WERI-Rb-1 (cell line): ENCODE measurements at regions not wholly inside any gene's neighbourhood (a gene's known extent, or its start where the extent isn't known, plus 50 kb on each side); places are given as distances from the start of the nearest gene placed in this dataset.
"Not testable (repeated sequence)": the region's sequence is repeated elsewhere in the genome, so short reads cannot be mapped to it uniquely, and the experiment has no call there.

Source experiments
- DNase-seq: peaks from one replicate; pipeline ENCODE4 v3.0.0-alpha.2; 2020
- H3K27ac ChIP-seq: fragments of 250-450 bp; sonication (Bioruptor Pico); 2 replicates; pipeline ENCODE4 v1.5.1; 2020; ENCODE audit warnings: mild to moderate bottlenecking, moderate library complexity
- H3K27me3 ChIP-seq: fragments of 250-450 bp; sonication (Bioruptor Pico); 2 replicates; pipeline ENCODE4 v1.5.1; 2021; ENCODE audit warnings: mild to moderate bottlenecking, low read depth, moderate library complexity; ENCODE audit not compliant: insufficient read depth, severe bottlenecking
- H3K36me3 ChIP-seq: fragments of 250-450 bp; sonication (Bioruptor Pico); 2 replicates; pipeline ENCODE4 v1.5.1; 2020; ENCODE audit warnings: mild to moderate bottlenecking, moderate library complexity
- H3K4me3 ChIP-seq: 2 replicates; pipeline ENCODE4 v1.5.1; 2011; ENCODE audit warnings: low read depth, mild to moderate bottlenecking, control low read depth, low read length
- H3K9me3 ChIP-seq: fragments of 250-450 bp; sonication (Bioruptor Pico); 2 replicates; pipeline ENCODE4 v1.5.1; 2021; ENCODE audit warnings: mild to moderate bottlenecking, moderate library complexity; ENCODE audit not compliant: severe bottlenecking
- TF ChIP-seq, protein P1 (sequence below): IDR thresholded peaks from 2 replicates; pipeline ENCODE4 v1.5.1; 2011; ENCODE audit warnings: low read depth, mild to moderate bottlenecking, control low read depth, inconsistent platforms, low read length

DNA sequence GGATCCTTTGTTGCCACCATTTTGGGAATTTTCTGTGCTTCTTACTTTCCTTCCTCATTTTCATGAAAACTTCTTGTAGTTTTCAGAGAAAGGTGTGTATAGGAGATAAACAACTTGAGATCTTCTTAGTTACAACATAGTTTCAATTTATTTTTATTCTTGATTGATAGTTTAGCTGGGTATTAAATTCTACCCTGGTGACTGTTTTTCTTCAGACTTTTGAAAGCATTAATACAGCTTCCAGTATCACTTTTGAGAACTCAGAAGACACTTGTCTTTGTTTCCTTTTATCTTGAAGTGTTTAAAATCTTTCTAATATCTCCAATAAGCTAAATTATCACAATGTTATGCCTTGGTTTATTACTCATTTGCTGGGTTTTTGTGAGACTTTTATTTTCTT, 167.5 kb upstream of the DPP10 start:
- no peaks in the 10 kb centered on the region for H3K27me3 ChIP-seq
- DNase-seq, result no peak
- peaks cover 2% of the 10 kb centered on the region for H3K9me3 ChIP-seq
- TF ChIP-seq, protein P1, sequence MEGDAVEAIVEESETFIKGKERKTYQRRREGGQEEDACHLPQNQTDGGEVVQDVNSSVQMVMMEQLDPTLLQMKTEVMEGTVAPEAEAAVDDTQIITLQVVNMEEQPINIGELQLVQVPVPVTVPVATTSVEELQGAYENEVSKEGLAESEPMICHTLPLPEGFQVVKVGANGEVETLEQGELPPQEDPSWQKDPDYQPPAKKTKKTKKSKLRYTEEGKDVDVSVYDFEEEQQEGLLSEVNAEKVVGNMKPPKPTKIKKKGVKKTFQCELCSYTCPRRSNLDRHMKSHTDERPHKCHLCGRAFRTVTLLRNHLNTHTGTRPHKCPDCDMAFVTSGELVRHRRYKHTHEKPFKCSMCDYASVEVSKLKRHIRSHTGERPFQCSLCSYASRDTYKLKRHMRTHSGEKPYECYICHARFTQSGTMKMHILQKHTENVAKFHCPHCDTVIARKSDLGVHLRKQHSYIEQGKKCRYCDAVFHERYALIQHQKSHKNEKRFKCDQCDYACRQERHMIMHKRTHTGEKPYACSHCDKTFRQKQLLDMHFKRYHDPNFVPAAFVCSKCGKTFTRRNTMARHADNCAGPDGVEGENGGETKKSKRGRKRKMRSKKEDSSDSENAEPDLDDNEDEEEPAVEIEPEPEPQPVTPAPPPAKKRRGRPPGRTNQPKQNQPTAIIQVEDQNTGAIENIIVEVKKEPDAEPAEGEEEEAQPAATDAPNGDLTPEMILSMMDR, result no peak
- H3K4me3 ChIP-seq, result no peak overlapping the region
- H3K36me3 ChIP-seq, result no peaks in the 10 kb centered on the region
- no peak overlapping the region for H3K27ac ChIP-seq

DNA sequence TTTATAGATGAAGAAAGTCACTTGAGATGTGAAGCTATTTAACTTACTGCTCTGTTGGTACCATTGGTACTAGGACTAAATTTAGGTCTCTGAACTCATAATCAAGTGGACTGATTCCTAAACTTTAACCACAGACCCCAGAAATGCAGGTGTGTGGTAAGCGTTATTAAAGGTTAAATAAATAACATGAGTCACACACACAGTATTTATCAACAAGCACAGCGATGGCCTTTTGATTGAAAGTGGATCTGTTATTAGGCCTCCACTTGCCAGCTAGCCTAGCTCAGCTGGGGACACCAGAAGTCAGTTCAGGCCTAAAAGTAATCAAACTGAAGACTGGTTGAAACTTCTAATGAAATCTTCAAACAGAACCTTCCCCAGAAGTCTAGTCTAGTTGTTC, 161.3 kb upstream of the DPP10 start:
- no peaks in the 10 kb centered on the region for H3K27me3 ChIP-seq
- no peak for DNase-seq
- H3K4me3 ChIP-seq, result no peak overlapping the region
- TF ChIP-seq, protein P1, result no peak
- no peaks in the 10 kb centered on the region for H3K36me3 ChIP-seq
- no peak overlapping the region for H3K27ac ChIP-seq
- H3K9me3 ChIP-seq, result no peaks in the 10 kb centered on the region

DNA sequence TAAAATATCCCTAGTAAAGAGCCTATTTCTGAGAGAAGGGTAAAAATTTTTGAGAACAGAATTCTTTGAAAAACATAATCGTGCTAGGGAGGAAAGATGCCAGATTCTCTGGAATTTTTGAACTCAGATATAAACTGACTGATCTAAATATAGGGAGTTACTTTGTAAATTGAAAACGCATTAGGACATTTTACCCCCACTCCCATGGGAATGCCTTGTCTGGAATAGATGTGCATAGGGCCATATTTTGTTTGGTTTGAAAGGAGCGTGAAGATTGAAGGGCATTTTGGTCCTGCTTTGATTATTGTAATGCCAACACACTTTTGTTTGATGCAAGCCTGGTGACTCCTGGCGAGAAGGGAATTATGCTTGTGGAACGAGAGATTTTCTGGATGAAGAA, 158.7 kb upstream of the DPP10 start:
- Histone ChIP-seq H3K4me3 (no peak overlapping the region), H3K9me3 (no peaks in the 10 kb centered on the region), H3K36me3 (no peaks in the 10 kb centered on the region), H3K27me3 (no peaks in the 10 kb centered on the region), H3K27ac (no peak overlapping the region)
- DNase-seq, result no peak
- TF ChIP-seq, protein P1, result no peak

DNA sequence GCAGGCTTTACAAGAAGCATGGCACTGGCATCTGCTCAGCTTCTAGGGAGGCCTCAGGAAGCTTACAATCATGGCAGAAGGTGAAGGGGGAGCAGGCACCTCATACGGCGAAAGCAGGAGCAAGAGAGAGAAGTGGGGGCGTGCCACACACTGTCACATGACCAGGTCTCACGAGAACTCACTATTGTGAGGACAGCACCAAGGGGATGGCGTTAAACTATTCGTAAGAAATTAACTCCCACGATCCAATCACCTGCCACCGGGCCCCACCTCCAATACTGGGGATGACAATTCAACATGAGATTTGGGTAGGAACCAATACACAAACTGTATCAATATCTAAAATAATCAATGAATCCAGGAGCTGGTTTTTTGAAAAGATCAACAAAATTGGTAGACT, 156.0 kb upstream of the DPP10 start:
- no peaks in the 10 kb centered on the region for H3K9me3 ChIP-seq
- no peak overlapping the region for H3K4me3 ChIP-seq
- DNase-seq, result no peak
- no peaks in the 10 kb centered on the region for H3K36me3 ChIP-seq
- no peak overlapping the region for H3K27ac ChIP-seq
- TF ChIP-seq, protein P1, result no peak
- no peaks in the 10 kb centered on the region for H3K27me3 ChIP-seq

DNA sequence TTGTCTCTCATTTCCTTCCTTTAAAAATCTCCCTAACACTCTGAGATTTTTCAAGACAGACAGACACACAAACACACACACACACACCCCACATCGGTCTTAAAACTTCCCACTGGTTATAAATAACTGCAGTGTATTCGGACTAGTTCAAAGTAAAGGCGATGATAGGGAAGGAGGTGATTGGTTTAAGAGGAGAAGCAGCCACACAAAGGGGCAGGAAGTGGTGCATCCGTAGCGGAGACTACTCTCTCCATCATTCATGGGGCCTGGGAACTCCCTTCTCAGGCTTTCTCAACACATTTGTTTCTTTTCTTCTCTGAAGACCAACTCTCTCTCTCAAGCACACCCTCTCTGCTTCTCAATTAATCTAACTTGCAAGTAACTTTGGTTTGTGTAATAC, 149.1 kb upstream of the DPP10 start:
- DNase-seq, result no peak
- H3K27me3 ChIP-seq, result no peaks in the 10 kb centered on the region
- H3K27ac ChIP-seq, result no peak overlapping the region
- TF ChIP-seq, protein P1, result no peak
- H3K4me3 ChIP-seq, result no peak overlapping the region
- no peaks in the 10 kb centered on the region for H3K9me3 ChIP-seq
- H3K36me3 ChIP-seq, result no peaks in the 10 kb centered on the region

DNA sequence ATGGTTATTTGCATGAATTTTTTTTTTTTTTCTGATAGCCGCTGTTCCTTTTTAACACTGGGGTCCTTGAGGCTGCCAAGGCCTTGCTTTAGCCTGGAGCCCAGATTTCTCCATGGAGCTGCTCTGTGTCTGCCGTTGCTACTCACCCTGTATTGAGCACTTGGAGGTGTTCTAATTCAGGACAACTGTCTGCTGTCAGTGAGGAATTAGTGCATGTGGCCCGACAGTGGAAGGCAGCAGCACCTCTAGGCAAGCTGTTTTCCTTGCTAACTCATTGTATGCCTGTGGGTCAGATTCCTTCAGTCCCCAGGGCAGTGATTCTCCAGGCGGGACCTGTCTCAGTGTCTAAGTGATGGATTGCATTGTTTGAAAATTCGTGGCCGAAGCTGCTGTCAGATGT, 147.7 kb upstream of the DPP10 start:
- no peaks in the 10 kb centered on the region for H3K36me3 ChIP-seq
- no peak for DNase-seq
- no peaks in the 10 kb centered on the region for H3K27me3 ChIP-seq
- TF ChIP-seq, protein P1, result no peak
- H3K9me3 ChIP-seq, result no peaks in the 10 kb centered on the region
- H3K4me3 ChIP-seq, result no peak overlapping the region
- H3K27ac ChIP-seq, result no peak overlapping the region

DNA sequence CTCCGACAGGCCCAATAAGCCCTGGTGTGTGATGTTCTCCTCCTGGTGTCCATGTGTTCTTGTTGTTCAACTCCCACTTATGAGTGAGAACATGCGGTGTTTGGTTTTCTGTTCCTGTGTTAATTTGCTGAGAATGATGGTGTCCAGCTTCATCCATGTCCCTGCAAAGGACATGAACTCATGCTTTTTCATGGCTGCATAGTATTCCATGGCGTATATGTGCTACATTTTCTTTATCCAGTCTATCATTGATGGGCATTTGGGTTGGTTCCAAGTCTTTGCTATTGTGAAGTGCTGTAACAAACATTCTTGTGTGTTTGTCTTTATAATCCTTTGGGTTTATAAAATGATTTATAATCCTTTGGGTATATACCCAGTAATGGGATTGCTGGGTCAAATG, 142.1 kb upstream of the DPP10 start:
- DNase-seq, H3K36me3 ChIP-seq, H3K27me3 ChIP-seq, H3K9me3 ChIP-seq, H3K4me3 ChIP-seq, H3K27ac ChIP-seq: not testable (repeated sequence)
